HCT116 (cell line): ENCODE measurements at regions not wholly inside any gene's neighbourhood (a gene's known extent, or its start where the extent isn't known, plus 50 kb on each side); places are given as distances from the start of the nearest gene placed in this dataset.

Source experiments
- ATAC-seq: fragments of 200-7000 bp; cut with Tn5 transposase; 2 replicates; pipeline ENCODE4 v1.9.1; 2020; ENCODE audit warnings: mild to moderate bottlenecking, moderate library complexity
- BruUV-seq: library from RNA; stranded (reverse); fragments of 400-500 nt; replicated peaks from 2 replicates; lab custom pipeline; 2021; lab: Mats Ljungman, UMichigan
- CTCF ChIA-PET: fragments of 300-600 bp; sonication (Branson Sonifier 250); formaldehyde crosslinking; loops from one replicate; lab custom pipeline; 2021; ENCODE audit warnings: antibody characterized with exemption; lab: Charles Lee
- POLR2A ChIA-PET: fragments of 300-600, 350-600 bp; sonication (Branson Sonifier 250); formaldehyde crosslinking; loops from one replicate; lab custom pipeline; 2021; ENCODE audit warnings: antibody characterized with exemption; lab: Charles Lee
- RAD21 ChIA-PET, 2 experiments: fragments of 300-600 bp; sonication (Branson Sonifier 250); formaldehyde crosslinking; loops; one replicate each; lab custom pipeline; 2023; ENCODE audit warnings: low total read pairs in 2 of 2; ENCODE audit not compliant: uncharacterized antibody in 2 of 2, unreplicated experiment in 2 of 2, low non-redundant PET in 1 of 2; lab: Charles Lee
- DNase-seq: peaks from one replicate; pipeline ENCODE4 v3.0.0-alpha.2; 2010; ENCODE audit warnings: low read depth, low spot score
- H2AFZ ChIP-seq: fragments of 200-600 bp; shearing (Covaris generic), sonication (generic); 2 replicates; pipeline ENCODE4 v1.6.1; 2017; ENCODE audit warnings: low read depth, mixed run types, mixed read lengths, antibody characterized with exemption, low read length; ENCODE audit not compliant: poor library complexity, severe bottlenecking
- H3K27ac ChIP-seq: 2 replicates; pipeline ENCODE4 v1.5.1; 2012; ENCODE audit warnings: low read depth, low read length
- H3K27me3 ChIP-seq: fragments of 200-600 bp; sonication (generic); 2 replicates; pipeline ENCODE4 v1.6.1; 2016; ENCODE audit warnings: mixed run types, low read length, mixed read lengths; ENCODE audit not compliant: insufficient read depth
- H3K36me3 ChIP-seq, 2 experiments: fragments of 200-500 bp in 1 of 2; fragments of 200-600 bp in 1 of 2; sonication (Bioruptor generic) in 1 of 2; sonication (generic) in 1 of 2; 2 replicates each; pipeline versions ENCODE4 v1.5.1 to v1.6.1; 2014 to 2016; ENCODE audit warnings: low read length in 2 of 2, inconsistent platforms in 1 of 2, mixed read lengths in 1 of 2, mixed run types in 1 of 2; ENCODE audit not compliant: insufficient read depth in 2 of 2, control insufficient read depth in 1 of 2
- H3K4me1 ChIP-seq, 2 experiments: fragments of 200-600 bp in 1 of 2; sonication (generic) in 1 of 2; 2 replicates each; pipeline versions ENCODE4 v1.5.1 to v1.6.1; 2012 to 2017; ENCODE audit warnings: low read length in 2 of 2, inconsistent platforms in 1 of 2, mild to moderate bottlenecking in 1 of 2, mixed read lengths in 1 of 2, mixed run types in 1 of 2, moderate library complexity in 1 of 2; ENCODE audit not compliant: insufficient read depth in 2 of 2, control insufficient read depth in 1 of 2
- H3K4me2 ChIP-seq: fragments of 200-600 bp; sonication (generic); 2 replicates; pipeline ENCODE4 v1.6.1; 2017; ENCODE audit warnings: mixed run types, low read length, mixed read lengths
- H3K4me3 ChIP-seq, 2 experiments: fragments of 200-600 bp in 1 of 2; sonication (generic) in 1 of 2; replicated peaks in 1 of 2; 2 replicates each; pipeline ENCODE4 v1.5.1; 2011 to 2016; ENCODE audit warnings: low read length in 2 of 2, control low read depth in 1 of 2, low read depth in 1 of 2, mild to moderate bottlenecking in 1 of 2, mixed read lengths in 1 of 2, mixed run types in 1 of 2
- H3K79me2 ChIP-seq: fragments of 200-600 bp; sonication (generic); 2 replicates; pipeline ENCODE4 v1.6.1; 2017; ENCODE audit warnings: mild to moderate bottlenecking, mixed run types, low read length, moderate library complexity, mixed read lengths; ENCODE audit not compliant: insufficient read depth
- H3K9ac ChIP-seq: fragments of 200-600 bp; sonication (generic); 2 replicates; pipeline ENCODE4 v1.6.1; 2016; ENCODE audit warnings: low read length, mixed read lengths
- H3K9me2 ChIP-seq: fragments of 200-600 bp; sonication (generic), shearing (Covaris generic); 2 replicates; pipeline ENCODE4 v1.6.1; 2017; ENCODE audit warnings: mixed run types, mild to moderate bottlenecking, moderate library complexity; ENCODE audit not compliant: insufficient read depth
- H3K9me3 ChIP-seq, 2 experiments: fragments of 200-500 bp in 1 of 2; fragments of 200-600 bp in 1 of 2; sonication (Bioruptor generic) in 1 of 2; sonication (generic) in 1 of 2; 2 replicates each; pipeline ENCODE4 v1.6.1; 2014 to 2017; ENCODE audit warnings: low read length in 2 of 2, mixed read lengths in 2 of 2, inconsistent platforms in 1 of 2, low read depth in 1 of 2, mild to moderate bottlenecking in 1 of 2, mixed run types in 1 of 2, moderate library complexity in 1 of 2; ENCODE audit not compliant: control insufficient read depth in 1 of 2, insufficient read depth in 1 of 2
- H4K20me1 ChIP-seq: fragments of 200-600 bp; sonication (generic), shearing (Covaris generic); 2 replicates; pipeline ENCODE4 v1.6.1; 2017; ENCODE audit warnings: mixed run types, mild to moderate bottlenecking, moderate library complexity; ENCODE audit not compliant: insufficient read depth
- CBX3 ChIP-seq: IDR thresholded peaks from 2 replicates; pipeline ENCODE4 v1.6.1; 2012; ENCODE audit warnings: low read depth
- CEBPB ChIP-seq: IDR thresholded peaks from 2 replicates; pipeline ENCODE4 v1.6.1; 2012; ENCODE audit warnings: low read depth
- CTCF ChIP-seq, 3 experiments: fragments of 200-600 bp in 1 of 3; sonication (generic) in 1 of 3; IDR thresholded peaks in 2 of 3; conservative IDR thresholded peaks in 1 of 3; 2 replicates each; pipeline ENCODE4 v1.5.1; 2012 to 2017; ENCODE audit warnings: low read depth in 2 of 3, low read length in 2 of 3, antibody characterized with exemption in 1 of 3, borderline replicate concordance in 1 of 3, control low read depth in 1 of 3, mild to moderate bottlenecking in 1 of 3, mixed read lengths in 1 of 3, mixed run types in 1 of 3, moderate library complexity in 1 of 3; ENCODE audit not compliant: insufficient read depth in 1 of 3
- EGR1 ChIP-seq: IDR thresholded peaks from 2 replicates; pipeline ENCODE4 v1.6.1; 2012; ENCODE audit warnings: low read depth
- ELF1 ChIP-seq: IDR thresholded peaks from 2 replicates; pipeline ENCODE4 v1.6.1; 2012; ENCODE audit warnings: low read depth, borderline replicate concordance
- EZH2 ChIP-seq: fragments of 200-600 bp; sonication (generic); IDR thresholded peaks from 2 replicates; pipeline ENCODE4 v1.6.1; 2017; ENCODE audit warnings: antibody characterized with exemption, mixed run types
- FOSL1 ChIP-seq: IDR thresholded peaks from 2 replicates; pipeline ENCODE4 v1.6.1; 2012; ENCODE audit warnings: low read depth
- JUND ChIP-seq: IDR thresholded peaks from 2 replicates; pipeline ENCODE4 v1.6.1; 2012
- POLR2A ChIP-seq: IDR thresholded peaks from 2 replicates; pipeline ENCODE4 v1.7.0; 2011; ENCODE audit warnings: borderline replicate concordance; ENCODE audit not compliant: insufficient read depth, insufficient read length; ENCODE audit errors: extremely low read depth
- POLR2AphosphoS5 ChIP-seq: IDR thresholded peaks from 2 replicates; pipeline ENCODE4 v1.6.1; 2011; ENCODE audit warnings: mild to moderate bottlenecking, low read depth, low read length, moderate library complexity
- RAD21 ChIP-seq: IDR thresholded peaks from 2 replicates; pipeline ENCODE4 v1.6.1; 2012; ENCODE audit warnings: low read depth, mild to moderate bottlenecking
- SIN3A ChIP-seq: IDR thresholded peaks from 2 replicates; pipeline ENCODE4 v1.6.1; 2012; ENCODE audit warnings: low read depth
- SP1 ChIP-seq: IDR thresholded peaks from 2 replicates; pipeline ENCODE4 v1.6.1; 2012; ENCODE audit warnings: low read depth
- SRF ChIP-seq: IDR thresholded peaks from 2 replicates; pipeline ENCODE4 v1.6.1; 2012; ENCODE audit warnings: low read depth
- TCF7L2 ChIP-seq: IDR thresholded peaks from 2 replicates; pipeline ENCODE4 v1.7.0; 2011; ENCODE audit warnings: borderline replicate concordance, inconsistent platforms; ENCODE audit not compliant: insufficient read depth, insufficient read length; ENCODE audit errors: extremely low read depth
- YY1 ChIP-seq: IDR thresholded peaks from 2 replicates; pipeline ENCODE4 v1.6.1; 2011; ENCODE audit warnings: low read length, low read depth, moderate library complexity, mild to moderate bottlenecking; ENCODE audit not compliant: insufficient replicate concordance; ENCODE audit errors: extremely low read depth
- ZFX ChIP-seq: fragments of 450-650 bp; IDR thresholded peaks from 2 replicates; pipeline ENCODE4 v1.6.1; 2017
- ZNF274 ChIP-seq: fragments of 200-500 bp; sonication (Bioruptor generic); IDR thresholded peaks from 2 replicates; pipeline ENCODE4 v1.6.1; 2014; ENCODE audit warnings: mild to moderate bottlenecking, low read depth, low read length, inconsistent platforms
- intact Hi-C: fragments of 100-400 bp; cut with micrococcal nuclease; formaldehyde crosslinking; loops from 2 replicates; pipeline ENCODE4 v1.10.0; 2022
- TF ChIP-seq, protein P1 (sequence below): IDR thresholded peaks from 2 replicates; pipeline ENCODE4 v1.6.1; 2012
- TF ChIP-seq, protein P2 (sequence below): IDR thresholded peaks from 2 replicates; pipeline ENCODE4 v1.6.1; 2012

DNA sequence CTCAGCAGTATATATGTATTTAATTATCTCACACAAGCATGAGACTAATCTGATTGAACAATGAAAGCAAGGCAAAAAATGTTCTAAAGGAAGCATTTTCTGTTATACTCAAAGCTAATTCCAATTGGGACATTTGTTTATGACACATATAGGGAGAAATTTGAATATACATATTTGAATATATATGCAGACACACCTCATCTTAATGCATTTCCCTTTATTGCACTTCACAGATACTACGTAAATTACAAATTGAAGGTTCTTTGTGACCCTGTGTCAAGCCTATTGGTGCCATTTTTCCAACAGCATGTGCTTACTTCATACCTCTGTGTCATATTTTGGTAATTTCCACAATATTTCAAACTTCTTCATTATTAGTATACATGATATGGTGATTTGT, 132.1 kb upstream of the STEAP1 start:
- POLR2A ChIA-PET = no interaction called here
- no peak for DNase-seq
- H2AFZ ChIP-seq = no peak overlapping the region
- CTCF ChIA-PET = no interaction called here
- H3K9me3 ChIP-seq = no peaks in the 10 kb centered on the region
- no peaks in the 10 kb centered on the region for H4K20me1 ChIP-seq
- H3K79me2 ChIP-seq = no peaks in the 10 kb centered on the region
- TF ChIP-seq TCF7L2 = no peak
- no peak for TF ChIP-seq CTCF (IDR thresholded peaks at IDR 0.05 in 2 of 3, conservative IDR thresholded peaks at IDR 0.05 in 1 of 3; ENCODE audit: borderline replicate concordance in 1 of 3, insufficient read depth in 1 of 3, low read depth in 2 of 3, low read length in 2 of 3)
- TF ChIP-seq SP1 = no peak
- TF ChIP-seq EZH2 = no peak
- no peak for TF ChIP-seq EGR1
- no peak for TF ChIP-seq SIN3A
- no peak for TF ChIP-seq JUND
- TF ChIP-seq CBX3 = no peak
- TF ChIP-seq, protein P1, sequence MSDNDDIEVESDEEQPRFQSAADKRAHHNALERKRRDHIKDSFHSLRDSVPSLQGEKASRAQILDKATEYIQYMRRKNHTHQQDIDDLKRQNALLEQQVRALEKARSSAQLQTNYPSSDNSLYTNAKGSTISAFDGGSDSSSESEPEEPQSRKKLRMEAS = no peak
- TF ChIP-seq ZNF274 = no peak
- no peak for TF ChIP-seq POLR2AphosphoS5
- no peak for TF ChIP-seq POLR2A
- no peak for TF ChIP-seq FOSL1
- TF ChIP-seq RAD21 = no peak
- TF ChIP-seq SRF = no peak
- TF ChIP-seq ELF1 = no peak
- no peak for TF ChIP-seq ZFX
- no peak for TF ChIP-seq CEBPB
- TF ChIP-seq, protein P2, sequence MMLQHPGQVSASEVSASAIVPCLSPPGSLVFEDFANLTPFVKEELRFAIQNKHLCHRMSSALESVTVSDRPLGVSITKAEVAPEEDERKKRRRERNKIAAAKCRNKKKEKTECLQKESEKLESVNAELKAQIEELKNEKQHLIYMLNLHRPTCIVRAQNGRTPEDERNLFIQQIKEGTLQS = no peak
- no peak for TF ChIP-seq YY1
- TF ChIP-seq, all 23 proteins: peak for 0
- intact Hi-C loops = no loop called here
- H3K4me1 ChIP-seq = no peaks in the 10 kb centered on the region
- H3K27ac ChIP-seq = no peak overlapping the region
- H3K27me3 ChIP-seq = no peaks in the 10 kb centered on the region
- no peaks in the 10 kb centered on the region for H3K36me3 ChIP-seq
- no peak overlapping the region for H3K4me3 ChIP-seq
- RAD21 ChIA-PET = no interaction called here
- no peak for ATAC-seq
- no peak overlapping the region for H3K4me2 ChIP-seq
- no TSS peak for BruUV-seq
- no peaks in the 10 kb centered on the region for H3K9me2 ChIP-seq
- H3K9ac ChIP-seq = no peak overlapping the region
